H1 (cell line): ENCODE measurements at regions not wholly inside any gene's neighbourhood (a gene's known extent, or its start where the extent isn't known, plus 50 kb on each side); places are given as distances from the start of the nearest gene placed in this dataset.

Source experiments
- BRCA1 ChIP-seq: IDR thresholded peaks from 2 replicates; pipeline ENCODE4 v1.6.1; 2012; ENCODE audit warnings: low read depth, low read length, improper control_type of control experiment
- GABPA ChIP-seq: IDR thresholded peaks from 2 replicates; pipeline ENCODE4 v1.6.1; 2011; ENCODE audit warnings: mild to moderate bottlenecking, low read length, moderate library complexity, borderline replicate concordance; ENCODE audit not compliant: insufficient read depth
- RXRA ChIP-seq: IDR thresholded peaks from 2 replicates; pipeline ENCODE4 v1.6.1; 2011; ENCODE audit warnings: low read depth, mild to moderate bottlenecking, low read length, moderate library complexity; ENCODE audit not compliant: insufficient read depth
- SAP30 ChIP-seq: fragments of 300-600 bp; sonication (generic); IDR thresholded peaks from 2 replicates; pipeline ENCODE4 v1.7.1; 2012; ENCODE audit warnings: low read length, moderate library complexity, mild to moderate bottlenecking, inconsistent platforms; ENCODE audit not compliant: insufficient read depth, insufficient replicate concordance
- SIRT6 ChIP-seq: IDR thresholded peaks from one replicate; pipeline ENCODE4 v1.7.1; 2012; ENCODE audit warnings: low read length, inconsistent platforms
- SP4 ChIP-seq: IDR thresholded peaks from 2 replicates; pipeline ENCODE4 v1.6.1; 2012; ENCODE audit warnings: low read length, inconsistent platforms
- TEAD4 ChIP-seq: IDR thresholded peaks from 2 replicates; pipeline ENCODE4 v1.6.1; 2012; ENCODE audit warnings: low read depth, low read length, inconsistent platforms, mixed read lengths

- no peak for TF ChIP-seq GABPA
- no peak for TF ChIP-seq BRCA1
- no peak for TF ChIP-seq SAP30
- TF ChIP-seq SP4: no peak
- TF ChIP-seq SIRT6: no peak
- no peak for TF ChIP-seq TEAD4
- no peak for TF ChIP-seq RXRA
Measured at GRCh38 chr2:144886862-144887261, 366.9 kb upstream of the ZEB2 start (continued).
